ENCODE measurements at regions not wholly inside any gene's neighbourhood (a gene's known extent, or its start where the extent isn't known, plus 50 kb on each side); places are given as distances from the start of the nearest gene placed in this dataset.

DNA sequence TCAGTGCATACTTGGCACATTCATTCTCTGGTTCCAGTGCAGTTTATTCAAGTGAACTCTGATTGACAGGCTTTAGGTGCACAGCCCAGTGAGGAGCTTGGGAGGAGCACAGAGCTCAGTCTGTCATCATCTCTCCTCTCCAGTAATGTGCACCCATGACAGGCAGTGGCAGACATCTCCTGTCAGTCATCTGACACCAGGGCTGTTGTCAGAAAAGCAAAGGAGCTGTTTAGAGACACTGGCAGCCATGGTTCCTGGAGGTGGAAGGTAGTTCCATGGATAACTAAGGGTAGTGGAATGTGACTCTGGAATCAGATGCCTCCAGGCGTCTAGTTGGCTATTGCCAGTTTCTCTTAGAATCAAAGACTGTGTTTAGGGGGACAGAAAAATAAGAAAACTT lies 308.8 kb downstream of the DCDC2C start:
- TF ChIP-seq POLR2A (IDR thresholded peaks at IDR 0.05) = no peak
- TF ChIP-seq, protein P1, sequence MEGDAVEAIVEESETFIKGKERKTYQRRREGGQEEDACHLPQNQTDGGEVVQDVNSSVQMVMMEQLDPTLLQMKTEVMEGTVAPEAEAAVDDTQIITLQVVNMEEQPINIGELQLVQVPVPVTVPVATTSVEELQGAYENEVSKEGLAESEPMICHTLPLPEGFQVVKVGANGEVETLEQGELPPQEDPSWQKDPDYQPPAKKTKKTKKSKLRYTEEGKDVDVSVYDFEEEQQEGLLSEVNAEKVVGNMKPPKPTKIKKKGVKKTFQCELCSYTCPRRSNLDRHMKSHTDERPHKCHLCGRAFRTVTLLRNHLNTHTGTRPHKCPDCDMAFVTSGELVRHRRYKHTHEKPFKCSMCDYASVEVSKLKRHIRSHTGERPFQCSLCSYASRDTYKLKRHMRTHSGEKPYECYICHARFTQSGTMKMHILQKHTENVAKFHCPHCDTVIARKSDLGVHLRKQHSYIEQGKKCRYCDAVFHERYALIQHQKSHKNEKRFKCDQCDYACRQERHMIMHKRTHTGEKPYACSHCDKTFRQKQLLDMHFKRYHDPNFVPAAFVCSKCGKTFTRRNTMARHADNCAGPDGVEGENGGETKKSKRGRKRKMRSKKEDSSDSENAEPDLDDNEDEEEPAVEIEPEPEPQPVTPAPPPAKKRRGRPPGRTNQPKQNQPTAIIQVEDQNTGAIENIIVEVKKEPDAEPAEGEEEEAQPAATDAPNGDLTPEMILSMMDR (IDR thresholded peaks at IDR 0.05) = no peak

Data from thyroid gland (tissue), 4 donors.